GM23338 (cell line): ENCODE measurements at regions not wholly inside any gene's neighbourhood (a gene's known extent, or its start where the extent isn't known, plus 50 kb on each side); places are given as distances from the start of the nearest gene placed in this dataset.

Experiments
- ATAC-seq: fragments of 200-7000 bp; cut with Tn5 transposase; 3 replicates; pipeline ENCODE4 v1.9.1; 2020
- DNase-seq: peaks from one replicate; pipeline ENCODE4 v3.0.0-alpha.2; 2015; ENCODE audit warnings: low spot score
- H2AFZ ChIP-seq: fragments of 200-600 bp; sonication (generic); 2 replicates; pipeline ENCODE4 v1.8.0; 2016; ENCODE audit warnings: antibody characterized with exemption, mild to moderate bottlenecking, moderate library complexity
- H3F3A ChIP-seq: fragments of 200-600 bp; sonication (generic); replicated peaks from 2 replicates; pipeline ENCODE4 v1.8.0; 2017; ENCODE audit warnings: antibody characterized with exemption, mixed run types, low read depth
- H3K27ac ChIP-seq: fragments of 200-600 bp; sonication (generic); 2 replicates; pipeline ENCODE4 v1.6.1; 2016; ENCODE audit warnings: low read depth
- H3K27me3 ChIP-seq: fragments of 200-600 bp; sonication (generic); 2 replicates; pipeline ENCODE4 v1.8.0; 2016; ENCODE audit warnings: mild to moderate bottlenecking, mixed run types, moderate library complexity; ENCODE audit not compliant: insufficient read depth
- H3K36me3 ChIP-seq: fragments of 200-600 bp; sonication (generic); 2 replicates; pipeline ENCODE4 v1.8.0; 2016; ENCODE audit warnings: mild to moderate bottlenecking; ENCODE audit not compliant: insufficient read depth
- H3K4me1 ChIP-seq: fragments of 200-600 bp; sonication (generic); 2 replicates; pipeline ENCODE4 v1.8.0; 2016; ENCODE audit warnings: mild to moderate bottlenecking, moderate library complexity; ENCODE audit not compliant: insufficient read depth
- H3K4me2 ChIP-seq: fragments of 200-600 bp; sonication (generic); 2 replicates; pipeline ENCODE4 v1.7.1; 2017; ENCODE audit warnings: mixed run types
- H3K4me3 ChIP-seq: fragments of 200-600 bp; sonication (generic); 2 replicates; pipeline ENCODE4 v1.6.1; 2016; ENCODE audit warnings: mixed run types
- H3K79me2 ChIP-seq: fragments of 200-600 bp; sonication (generic); replicated peaks from 2 replicates; pipeline ENCODE4 v1.8.0; 2017; ENCODE audit warnings: mild to moderate bottlenecking; ENCODE audit not compliant: insufficient read depth
- H3K9me2 ChIP-seq: fragments of 200-600 bp; sonication (generic); 2 replicates; pipeline ENCODE4 v1.8.0; 2017; ENCODE audit not compliant: insufficient read depth
- H4K20me1 ChIP-seq: fragments of 200-600 bp; sonication (generic); replicated peaks from 2 replicates; pipeline ENCODE4 v1.8.0; 2017; ENCODE audit warnings: mild to moderate bottlenecking; ENCODE audit not compliant: insufficient read depth
- H3K27ac Mint-ChIP-seq: 2 replicates; pipeline ENCODE4 v1.8.0; 2020; ENCODE audit warnings: inconsistent platforms, mild to moderate bottlenecking, moderate library complexity, mixed read lengths
- H3K27me3 Mint-ChIP-seq: 3 replicates; pipeline ENCODE4 v1.8.0; 2022; ENCODE audit warnings: low read depth, mild to moderate bottlenecking, moderate library complexity, mixed read lengths, inconsistent platforms; ENCODE audit not compliant: insufficient read depth, poor library complexity
- H3K36me3 Mint-ChIP-seq: 3 replicates; pipeline ENCODE4 v1.8.0; 2021; ENCODE audit warnings: low read depth, mild to moderate bottlenecking, inconsistent platforms, moderate library complexity, mixed read lengths
- H3K4me1 Mint-ChIP-seq: 3 replicates; pipeline ENCODE4 v1.8.0; 2020; ENCODE audit warnings: mild to moderate bottlenecking, inconsistent platforms, mixed read lengths
- H3K4me3 Mint-ChIP-seq: 3 replicates; pipeline ENCODE4 v1.8.0; 2021; ENCODE audit warnings: moderate library complexity, mild to moderate bottlenecking, inconsistent platforms, mixed read lengths
- H3K9me3 Mint-ChIP-seq: 3 replicates; pipeline ENCODE4 v1.8.0; 2020; ENCODE audit warnings: moderate library complexity, mild to moderate bottlenecking, inconsistent platforms, mixed read lengths
- CREB1 ChIP-seq: fragments of 250-450 bp; sonication (Bioruptor Pico); IDR thresholded peaks from 2 replicates; pipeline ENCODE4 v1.5.0; 2020; ENCODE audit warnings: low read depth, mild to moderate bottlenecking, moderate library complexity
- EZH2 ChIP-seq: fragments of 200-600 bp; sonication (generic); IDR thresholded peaks from one replicate; pipeline ENCODE4 v1.8.0; 2017; ENCODE audit warnings: antibody characterized with exemption, mild to moderate bottlenecking, low read depth; ENCODE audit not compliant: unreplicated experiment
- STAT1 ChIP-seq: IDR thresholded peaks from one replicate; pipeline ENCODE4 v1.6.1; 2016; ENCODE audit warnings: antibody characterized with exemption; ENCODE audit not compliant: unreplicated experiment
- TF ChIP-seq, protein P1 (sequence below): fragments of 250-450 bp; sonication (Bioruptor Pico); IDR thresholded peaks from 2 replicates; pipeline ENCODE4 v1.5.0; 2020; ENCODE audit warnings: mild to moderate bottlenecking, moderate library complexity
- TF ChIP-seq, protein P2 (sequence below): IDR thresholded peaks from one replicate; pipeline ENCODE4 v1.6.1; 2018; ENCODE audit warnings: antibody characterized with exemption; ENCODE audit not compliant: unreplicated experiment
- TF ChIP-seq, protein P3 (sequence below), 2 experiments: fragments of 200-600 bp in 1 of 2; sonication (generic) in 1 of 2; conservative IDR thresholded peaks; 2 replicates each; pipeline versions ENCODE4 v1.5.1 to v1.6.1; 2016 to 2017; ENCODE audit warnings: antibody characterized with exemption in 2 of 2, low read depth in 2 of 2, mild to moderate bottlenecking in 2 of 2, moderate library complexity in 1 of 2

DNA sequence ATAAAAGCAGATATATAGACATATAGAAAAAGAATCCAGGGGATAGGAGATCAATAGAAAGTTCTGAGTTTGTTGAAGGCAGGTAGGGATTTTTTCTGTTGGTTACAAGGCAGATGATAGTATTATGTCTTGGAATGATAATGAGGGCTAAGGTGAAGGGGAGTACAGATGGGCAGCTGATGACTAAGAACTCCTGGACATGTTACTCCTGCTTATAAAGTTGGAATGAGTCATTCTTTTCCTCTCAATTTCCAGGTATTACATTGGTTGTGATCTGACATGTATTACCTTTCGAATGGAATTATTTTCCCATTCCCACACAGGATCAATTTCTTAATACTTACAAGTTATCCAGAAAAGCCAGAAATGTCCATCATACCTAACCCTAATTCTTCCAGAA lies 545.2 kb upstream of the MGAT4C start (continued):
- TF ChIP-seq, protein P1, sequence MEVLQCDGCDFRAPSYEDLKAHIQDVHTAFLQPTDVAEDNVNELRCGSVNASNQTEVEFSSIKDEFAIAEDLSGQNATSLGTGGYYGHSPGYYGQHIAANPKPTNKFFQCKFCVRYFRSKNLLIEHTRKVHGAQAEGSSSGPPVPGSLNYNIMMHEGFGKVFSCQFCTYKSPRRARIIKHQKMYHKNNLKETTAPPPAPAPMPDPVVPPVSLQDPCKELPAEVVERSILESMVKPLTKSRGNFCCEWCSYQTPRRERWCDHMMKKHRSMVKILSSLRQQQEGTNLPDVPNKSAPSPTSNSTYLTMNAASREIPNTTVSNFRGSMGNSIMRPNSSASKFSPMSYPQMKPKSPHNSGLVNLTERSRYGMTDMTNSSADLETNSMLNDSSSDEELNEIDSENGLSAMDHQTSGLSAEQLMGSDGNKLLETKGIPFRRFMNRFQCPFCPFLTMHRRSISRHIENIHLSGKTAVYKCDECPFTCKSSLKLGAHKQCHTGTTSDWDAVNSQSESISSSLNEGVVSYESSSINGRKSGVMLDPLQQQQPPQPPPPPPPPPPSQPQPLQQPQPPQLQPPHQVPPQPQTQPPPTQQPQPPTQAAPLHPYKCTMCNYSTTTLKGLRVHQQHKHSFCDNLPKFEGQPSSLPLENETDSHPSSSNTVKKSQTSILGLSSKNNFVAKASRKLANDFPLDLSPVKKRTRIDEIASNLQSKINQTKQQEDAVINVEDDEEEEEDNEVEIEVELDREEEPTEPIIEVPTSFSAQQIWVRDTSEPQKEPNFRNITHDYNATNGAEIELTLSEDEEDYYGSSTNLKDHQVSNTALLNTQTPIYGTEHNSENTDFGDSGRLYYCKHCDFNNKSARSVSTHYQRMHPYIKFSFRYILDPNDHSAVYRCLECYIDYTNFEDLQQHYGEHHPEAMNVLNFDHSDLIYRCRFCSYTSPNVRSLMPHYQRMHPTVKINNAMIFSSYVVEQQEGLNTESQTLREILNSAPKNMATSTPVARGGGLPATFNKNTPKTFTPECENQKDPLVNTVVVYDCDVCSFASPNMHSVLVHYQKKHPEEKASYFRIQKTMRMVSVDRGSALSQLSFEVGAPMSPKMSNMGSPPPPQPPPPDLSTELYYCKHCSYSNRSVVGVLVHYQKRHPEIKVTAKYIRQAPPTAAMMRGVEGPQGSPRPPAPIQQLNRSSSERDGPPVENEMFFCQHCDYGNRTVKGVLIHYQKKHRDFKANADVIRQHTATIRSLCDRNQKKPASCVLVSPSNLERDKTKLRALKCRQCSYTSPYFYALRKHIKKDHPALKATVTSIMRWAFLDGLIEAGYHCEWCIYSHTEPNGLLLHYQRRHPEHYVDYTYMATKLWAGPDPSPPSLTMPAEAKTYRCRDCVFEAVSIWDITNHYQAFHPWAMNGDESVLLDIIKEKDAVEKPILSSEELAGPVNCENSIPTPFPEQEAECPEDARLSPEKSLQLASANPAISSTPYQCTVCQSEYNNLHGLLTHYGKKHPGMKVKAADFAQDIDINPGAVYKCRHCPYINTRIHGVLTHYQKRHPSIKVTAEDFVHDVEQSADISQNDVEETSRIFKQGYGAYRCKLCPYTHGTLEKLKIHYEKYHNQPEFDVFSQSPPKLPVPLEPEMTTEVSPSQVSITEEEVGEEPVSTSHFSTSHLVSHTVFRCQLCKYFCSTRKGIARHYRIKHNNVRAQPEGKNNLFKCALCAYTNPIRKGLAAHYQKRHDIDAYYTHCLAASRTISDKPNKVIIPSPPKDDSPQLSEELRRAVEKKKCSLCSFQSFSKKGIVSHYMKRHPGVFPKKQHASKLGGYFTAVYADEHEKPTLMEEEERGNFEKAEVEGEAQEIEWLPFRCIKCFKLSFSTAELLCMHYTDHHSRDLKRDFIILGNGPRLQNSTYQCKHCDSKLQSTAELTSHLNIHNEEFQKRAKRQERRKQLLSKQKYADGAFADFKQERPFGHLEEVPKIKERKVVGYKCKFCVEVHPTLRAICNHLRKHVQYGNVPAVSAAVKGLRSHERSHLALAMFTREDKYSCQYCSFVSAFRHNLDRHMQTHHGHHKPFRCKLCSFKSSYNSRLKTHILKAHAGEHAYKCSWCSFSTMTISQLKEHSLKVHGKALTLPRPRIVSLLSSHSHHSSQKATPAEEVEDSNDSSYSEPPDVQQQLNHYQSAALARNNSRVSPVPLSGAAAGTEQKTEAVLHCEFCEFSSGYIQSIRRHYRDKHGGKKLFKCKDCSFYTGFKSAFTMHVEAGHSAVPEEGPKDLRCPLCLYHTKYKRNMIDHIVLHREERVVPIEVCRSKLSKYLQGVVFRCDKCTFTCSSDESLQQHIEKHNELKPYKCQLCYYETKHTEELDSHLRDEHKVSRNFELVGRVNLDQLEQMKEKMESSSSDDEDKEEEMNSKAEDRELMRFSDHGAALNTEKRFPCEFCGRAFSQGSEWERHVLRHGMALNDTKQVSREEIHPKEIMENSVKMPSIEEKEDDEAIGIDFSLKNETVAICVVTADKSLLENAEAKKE (CRISPR knock-in tag), result no peak
- TF ChIP-seq, protein P2, sequence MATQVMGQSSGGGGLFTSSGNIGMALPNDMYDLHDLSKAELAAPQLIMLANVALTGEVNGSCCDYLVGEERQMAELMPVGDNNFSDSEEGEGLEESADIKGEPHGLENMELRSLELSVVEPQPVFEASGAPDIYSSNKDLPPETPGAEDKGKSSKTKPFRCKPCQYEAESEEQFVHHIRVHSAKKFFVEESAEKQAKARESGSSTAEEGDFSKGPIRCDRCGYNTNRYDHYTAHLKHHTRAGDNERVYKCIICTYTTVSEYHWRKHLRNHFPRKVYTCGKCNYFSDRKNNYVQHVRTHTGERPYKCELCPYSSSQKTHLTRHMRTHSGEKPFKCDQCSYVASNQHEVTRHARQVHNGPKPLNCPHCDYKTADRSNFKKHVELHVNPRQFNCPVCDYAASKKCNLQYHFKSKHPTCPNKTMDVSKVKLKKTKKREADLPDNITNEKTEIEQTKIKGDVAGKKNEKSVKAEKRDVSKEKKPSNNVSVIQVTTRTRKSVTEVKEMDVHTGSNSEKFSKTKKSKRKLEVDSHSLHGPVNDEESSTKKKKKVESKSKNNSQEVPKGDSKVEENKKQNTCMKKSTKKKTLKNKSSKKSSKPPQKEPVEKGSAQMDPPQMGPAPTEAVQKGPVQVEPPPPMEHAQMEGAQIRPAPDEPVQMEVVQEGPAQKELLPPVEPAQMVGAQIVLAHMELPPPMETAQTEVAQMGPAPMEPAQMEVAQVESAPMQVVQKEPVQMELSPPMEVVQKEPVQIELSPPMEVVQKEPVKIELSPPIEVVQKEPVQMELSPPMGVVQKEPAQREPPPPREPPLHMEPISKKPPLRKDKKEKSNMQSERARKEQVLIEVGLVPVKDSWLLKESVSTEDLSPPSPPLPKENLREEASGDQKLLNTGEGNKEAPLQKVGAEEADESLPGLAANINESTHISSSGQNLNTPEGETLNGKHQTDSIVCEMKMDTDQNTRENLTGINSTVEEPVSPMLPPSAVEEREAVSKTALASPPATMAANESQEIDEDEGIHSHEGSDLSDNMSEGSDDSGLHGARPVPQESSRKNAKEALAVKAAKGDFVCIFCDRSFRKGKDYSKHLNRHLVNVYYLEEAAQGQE, result no peak
- no peak for TF ChIP-seq CREB1 (CRISPR knock-in tag)

- Mint-ChIP-seq H3K4me3 (no peak overlapping the region), H3K36me3 (no peaks in the 10 kb centered on the region), H3K27ac (no peak overlapping the region), H3K27me3 (no peaks in the 10 kb centered on the region), H3K4me1 (no peaks in the 10 kb centered on the region), H3K9me3 (no peaks in the 10 kb centered on the region)
- TF ChIP-seq, protein P3, sequence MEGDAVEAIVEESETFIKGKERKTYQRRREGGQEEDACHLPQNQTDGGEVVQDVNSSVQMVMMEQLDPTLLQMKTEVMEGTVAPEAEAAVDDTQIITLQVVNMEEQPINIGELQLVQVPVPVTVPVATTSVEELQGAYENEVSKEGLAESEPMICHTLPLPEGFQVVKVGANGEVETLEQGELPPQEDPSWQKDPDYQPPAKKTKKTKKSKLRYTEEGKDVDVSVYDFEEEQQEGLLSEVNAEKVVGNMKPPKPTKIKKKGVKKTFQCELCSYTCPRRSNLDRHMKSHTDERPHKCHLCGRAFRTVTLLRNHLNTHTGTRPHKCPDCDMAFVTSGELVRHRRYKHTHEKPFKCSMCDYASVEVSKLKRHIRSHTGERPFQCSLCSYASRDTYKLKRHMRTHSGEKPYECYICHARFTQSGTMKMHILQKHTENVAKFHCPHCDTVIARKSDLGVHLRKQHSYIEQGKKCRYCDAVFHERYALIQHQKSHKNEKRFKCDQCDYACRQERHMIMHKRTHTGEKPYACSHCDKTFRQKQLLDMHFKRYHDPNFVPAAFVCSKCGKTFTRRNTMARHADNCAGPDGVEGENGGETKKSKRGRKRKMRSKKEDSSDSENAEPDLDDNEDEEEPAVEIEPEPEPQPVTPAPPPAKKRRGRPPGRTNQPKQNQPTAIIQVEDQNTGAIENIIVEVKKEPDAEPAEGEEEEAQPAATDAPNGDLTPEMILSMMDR (conservative IDR thresholded peaks at IDR 0.05; ENCODE audit: low read depth in 2 of 2), result no peak
- no peak for TF ChIP-seq EZH2
- TF ChIP-seq STAT1, result no peak
- DNase-seq (no peak), ATAC-seq (no peak)
- Histone ChIP-seq H3K4me1 (no peaks in the 10 kb centered on the region), H4K20me1 (no peaks in the 10 kb centered on the region), H3K79me2 (no peaks in the 10 kb centered on the region), H3F3A (no peaks in the 10 kb centered on the region), H3K4me2 (no peak overlapping the region), H3K4me3 (no peak overlapping the region), H3K27ac (no peak overlapping the region), H3K27me3 (no peaks in the 10 kb centered on the region), H2AFZ (no peak overlapping the region), H3K9me2 (no peaks in the 10 kb centered on the region), H3K36me3 (no peaks in the 10 kb centered on the region)
These were observed 543.4 kb upstream of the MGAT4C start for GRCh38 chr12:86799616-86800015.
